ENCODE measurements at regions not wholly inside any gene's neighbourhood (a gene's known extent, or its start where the extent isn't known, plus 50 kb on each side); places are given as distances from the start of the nearest gene placed in this dataset.

DNA sequence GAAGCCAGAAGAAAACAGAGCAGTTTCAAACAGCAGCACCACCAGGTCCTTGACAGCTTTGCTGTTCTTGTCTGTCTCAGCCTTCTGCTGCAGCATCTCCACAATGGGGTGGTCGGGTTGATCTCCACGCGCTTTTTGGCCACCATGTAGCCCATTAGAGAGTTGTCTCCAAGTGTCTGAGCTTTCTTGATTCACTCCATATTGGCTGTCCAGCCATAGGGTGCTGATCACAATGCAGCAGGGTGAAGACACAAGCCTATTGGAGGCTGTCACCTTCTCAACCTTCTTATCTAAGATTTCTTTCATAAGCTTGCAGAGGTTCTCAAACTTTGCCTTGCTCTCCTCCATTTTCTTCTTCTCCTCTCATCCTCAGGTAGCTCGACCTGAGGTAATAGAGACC, 175.4 kb upstream of the S100G start:
- Histone ChIP-seq H3K4me3 (no peak overlapping the region), H3K27ac (no peak overlapping the region), H3K9me3 (no peaks in the 10 kb centered on the region), H3K36me3 (no peaks in the 10 kb centered on the region), H3K4me1 (no peaks in the 10 kb centered on the region), H3K27me3 (no peaks in the 10 kb centered on the region)
- TF ChIP-seq EP300 (IDR thresholded peaks at IDR 0.05) (no peak), POLR2A (IDR thresholded peaks at IDR 0.05) (no peak), POLR2AphosphoS5 (IDR thresholded peaks at IDR 0.05) (no peak)
- TF ChIP-seq, protein P1, sequence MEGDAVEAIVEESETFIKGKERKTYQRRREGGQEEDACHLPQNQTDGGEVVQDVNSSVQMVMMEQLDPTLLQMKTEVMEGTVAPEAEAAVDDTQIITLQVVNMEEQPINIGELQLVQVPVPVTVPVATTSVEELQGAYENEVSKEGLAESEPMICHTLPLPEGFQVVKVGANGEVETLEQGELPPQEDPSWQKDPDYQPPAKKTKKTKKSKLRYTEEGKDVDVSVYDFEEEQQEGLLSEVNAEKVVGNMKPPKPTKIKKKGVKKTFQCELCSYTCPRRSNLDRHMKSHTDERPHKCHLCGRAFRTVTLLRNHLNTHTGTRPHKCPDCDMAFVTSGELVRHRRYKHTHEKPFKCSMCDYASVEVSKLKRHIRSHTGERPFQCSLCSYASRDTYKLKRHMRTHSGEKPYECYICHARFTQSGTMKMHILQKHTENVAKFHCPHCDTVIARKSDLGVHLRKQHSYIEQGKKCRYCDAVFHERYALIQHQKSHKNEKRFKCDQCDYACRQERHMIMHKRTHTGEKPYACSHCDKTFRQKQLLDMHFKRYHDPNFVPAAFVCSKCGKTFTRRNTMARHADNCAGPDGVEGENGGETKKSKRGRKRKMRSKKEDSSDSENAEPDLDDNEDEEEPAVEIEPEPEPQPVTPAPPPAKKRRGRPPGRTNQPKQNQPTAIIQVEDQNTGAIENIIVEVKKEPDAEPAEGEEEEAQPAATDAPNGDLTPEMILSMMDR (IDR thresholded peaks at IDR 0.05) = no peak
- WGBS, 2 donors (ENCODE audit: low coverage in 1 of 2) = 93 to 100% methylated on average over 1 to 3 of the region's 4 CpGs
- ATAC-seq = no peak

DNA sequence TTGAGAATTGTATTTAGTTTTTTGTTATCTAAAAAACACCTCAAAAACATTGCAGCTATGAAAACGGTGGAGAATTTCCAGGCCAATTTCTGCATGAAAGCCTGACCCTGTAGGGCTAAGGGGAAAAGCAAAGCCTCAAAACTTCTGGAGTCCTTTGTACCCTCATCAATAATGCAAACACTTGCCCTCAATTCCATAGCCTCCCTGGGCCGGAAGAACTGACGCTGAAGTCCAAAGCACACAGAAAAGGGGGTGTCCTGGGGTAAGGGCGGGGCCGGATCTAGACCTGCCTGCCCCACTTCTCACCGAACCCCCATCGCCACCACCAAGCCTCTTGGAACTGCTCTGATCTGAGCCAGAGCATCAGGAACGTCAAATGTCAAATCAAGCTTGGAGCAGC, 173.9 kb upstream of the S100G start:
- H3K9me3 ChIP-seq = no peaks in the 10 kb centered on the region
- no peaks in the 10 kb centered on the region for H3K4me1 ChIP-seq
- no peak overlapping the region for H3K4me3 ChIP-seq
- H3K27me3 ChIP-seq = no peaks in the 10 kb centered on the region
- ATAC-seq = no peak
- no peak for TF ChIP-seq POLR2AphosphoS5 (IDR thresholded peaks at IDR 0.05)
- 86 to 88% methylated on average over 1 to 6 of the region's 8 CpGs for WGBS, 2 donors (ENCODE audit: low coverage in 1 of 2)
- no peaks in the 10 kb centered on the region for H3K36me3 ChIP-seq
- H3K27ac ChIP-seq = no peak overlapping the region

DNA sequence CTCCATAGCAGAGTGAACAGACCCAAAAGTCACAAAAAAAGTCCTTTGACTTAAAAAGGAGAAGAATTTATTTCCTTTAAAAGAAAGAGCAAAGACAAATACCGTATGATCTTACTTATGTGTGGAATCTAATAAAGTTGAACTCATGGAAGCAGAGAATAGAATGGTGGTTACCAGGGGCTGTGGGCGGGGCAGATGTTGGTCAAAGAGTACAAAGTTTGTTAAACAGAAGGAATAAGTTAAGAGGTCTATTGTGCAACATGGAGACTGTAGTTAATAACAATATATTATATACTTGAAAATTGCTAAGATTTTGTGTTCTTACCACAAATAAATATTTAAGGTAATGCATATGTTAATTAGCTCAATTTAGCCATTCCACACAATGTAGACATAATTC, 173.3 kb upstream of the S100G start:
- Histone ChIP-seq H3K4me3 (no peak overlapping the region), H3K4me1 (no peaks in the 10 kb centered on the region), H3K36me3 (no peaks in the 10 kb centered on the region), H3K27ac (no peak overlapping the region), H3K9me3 (no peaks in the 10 kb centered on the region), H3K27me3 (no peaks in the 10 kb centered on the region)
- no peak for ATAC-seq
- TF ChIP-seq, protein P1 (IDR thresholded peaks at IDR 0.05) = no peak
- no peak for TF ChIP-seq POLR2A (IDR thresholded peaks at IDR 0.05)
- TF ChIP-seq EP300 (IDR thresholded peaks at IDR 0.05) = no peak
- no peak for TF ChIP-seq POLR2AphosphoS5 (IDR thresholded peaks at IDR 0.05)
- 60 to 92% methylated on average over 1 to 2 of the region's 2 CpGs for WGBS, 2 donors (ENCODE audit: low coverage in 1 of 2)

DNA sequence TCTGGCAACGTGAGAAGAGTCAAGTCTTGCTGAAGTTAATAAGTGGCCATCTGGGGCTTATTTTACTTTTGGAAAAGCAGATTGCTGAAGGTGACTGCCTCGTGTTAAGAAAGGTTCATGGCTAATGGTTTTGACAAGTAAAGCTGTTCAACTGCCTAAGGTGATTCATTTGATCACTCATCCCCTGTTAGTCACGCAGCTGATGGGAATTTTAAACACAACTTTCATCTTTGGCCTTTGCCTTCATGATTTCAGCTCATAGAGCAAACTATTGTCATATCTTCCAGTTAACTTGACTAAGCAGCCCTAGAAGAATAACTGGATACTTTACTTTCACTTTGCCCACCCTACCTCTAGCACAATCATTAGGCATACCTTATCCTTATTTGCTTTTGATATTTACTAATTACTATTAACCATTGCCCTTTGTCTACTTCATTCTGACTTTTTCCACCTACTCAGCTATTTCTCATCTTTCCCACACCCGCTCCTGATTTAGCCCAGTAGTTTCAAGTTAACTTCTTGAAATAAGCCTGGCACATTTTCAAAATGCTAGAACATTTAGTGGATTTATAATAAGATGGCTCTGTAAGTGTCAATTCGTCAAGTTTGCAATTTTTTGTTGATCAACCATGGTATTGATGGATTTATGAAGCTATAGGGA, 170.6 kb upstream of the S100G start:
- WGBS, 2 donors (ENCODE audit: low coverage in 1 of 2) = 34 to 60% methylated on average over 5 of the region's 5 CpGs
- no peak overlapping the region for H3K4me3 ChIP-seq

DNA sequence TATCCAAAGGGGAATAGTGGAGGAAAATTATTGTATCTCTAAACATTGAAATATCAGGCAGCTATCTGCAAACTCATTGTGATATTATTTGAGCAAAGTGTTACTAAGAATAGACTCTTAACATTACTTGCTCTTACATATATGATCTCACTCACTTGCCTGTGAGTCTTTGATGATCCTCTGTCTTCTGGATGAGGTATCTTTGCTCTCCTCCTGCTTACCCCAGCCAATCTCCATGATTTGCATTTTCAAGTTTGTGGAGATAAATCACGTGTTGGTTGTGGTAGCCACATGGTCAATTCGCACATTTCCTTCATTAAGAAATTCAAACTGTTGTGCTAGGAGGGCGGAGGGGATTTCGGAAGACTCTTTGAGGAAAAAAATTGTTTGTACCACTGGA, 169.9 kb upstream of the S100G start:
- H3K27ac ChIP-seq = no peak overlapping the region
- no peaks in the 10 kb centered on the region for H3K9me3 ChIP-seq
- no peak overlapping the region for H3K4me3 ChIP-seq
- H3K4me1 ChIP-seq = no peaks in the 10 kb centered on the region
- ATAC-seq = no peak
- H3K27me3 ChIP-seq = no peaks in the 10 kb centered on the region
- no peaks in the 10 kb centered on the region for H3K36me3 ChIP-seq
- WGBS, 2 donors (ENCODE audit: low coverage in 1 of 2) = 95 to 100% methylated on average over 2 to 4 of the region's 4 CpGs
- TF ChIP-seq POLR2AphosphoS5 (IDR thresholded peaks at IDR 0.05) (no peak), POLR2A (IDR thresholded peaks at IDR 0.05) (no peak), EP300 (IDR thresholded peaks at IDR 0.05) (no peak)
- TF ChIP-seq, protein P1 (IDR thresholded peaks at IDR 0.05) = no peak

More for the DNA sequence above, 170.6 kb upstream of the S100G start:
- Histone ChIP-seq H3K27ac (no peak overlapping the region), H3K4me1 (no peaks in the 10 kb centered on the region), H3K27me3 (no peaks in the 10 kb centered on the region), H3K36me3 (no peaks in the 10 kb centered on the region), H3K9me3 (no peaks in the 10 kb centered on the region)
- no peak for ATAC-seq
- TF ChIP-seq POLR2A (IDR thresholded peaks at IDR 0.05) (no peak), EP300 (IDR thresholded peaks at IDR 0.05) (no peak), POLR2AphosphoS5 (IDR thresholded peaks at IDR 0.05) (peak; percentile 56)
- TF ChIP-seq, protein P1 (IDR thresholded peaks at IDR 0.05) = no peak
